ENCODE measurements at regions not wholly inside any gene's neighbourhood (a gene's known extent, or its start where the extent isn't known, plus 50 kb on each side); places are given as distances from the start of the nearest gene placed in this dataset.
A peak's percentile ranks its signal among the peaks of the same experiment; 100 is the strongest.
"Not testable (repeated sequence)": the region's sequence is repeated elsewhere in the genome, so short reads cannot be mapped to it uniquely, and the experiment has no call there.

- DNase-seq (ENCODE audit: low read depth, low spot score) = no peak
Observed at GRCh38 chr2:182634386-182634785, 81.7 kb upstream of the DNAJC10 start.

GRCh38 chr2:182636699-182637098 is 79.4 kb upstream of the DNAJC10 start:
- peak; percentile 36 for DNase-seq (ENCODE audit: low read depth, low spot score)

- no peak for DNase-seq (ENCODE audit: low read depth, low spot score)
Observed at GRCh38 chr2:182638667-182639066, 77.4 kb upstream of the DNAJC10 start.

GRCh38 chr2:182639971-182640370 is 76.1 kb upstream of the DNAJC10 start:
- DNase-seq (ENCODE audit: low read depth, low spot score) = no peak

GRCh38 chr2:182642328-182642727 is 73.7 kb upstream of the DNAJC10 start:
- DNase-seq (ENCODE audit: low read depth, low spot score) = peak; percentile 53

- no peak for DNase-seq (ENCODE audit: low read depth, low spot score)
Observed at GRCh38 chr2:182646763-182647498, 69.1 kb upstream of the DNAJC10 start.

GRCh38 chr2:182647499-182647787 is 68.6 kb upstream of the DNAJC10 start:
- DNase-seq (ENCODE audit: low read depth, low spot score) = no peak

- DNase-seq (ENCODE audit: low read depth, low spot score) = peak; percentile 64
Observed at GRCh38 chr2:182649316-182649715, 66.7 kb upstream of the DNAJC10 start.

GRCh38 chr2:182650704-182651103 is 65.4 kb upstream of the DNAJC10 start:
- peak; percentile 56 for DNase-seq (ENCODE audit: low read depth, low spot score)

- no peak for DNase-seq (ENCODE audit: low read depth, low spot score)
Observed at GRCh38 chr2:182652326-182652725, 63.7 kb upstream of the DNAJC10 start.

- peak; percentile 18 for DNase-seq (ENCODE audit: low read depth, low spot score)
Observed at GRCh38 chr2:182655750-182656149, 60.3 kb upstream of the DNAJC10 start.

- no peak for DNase-seq (ENCODE audit: low read depth, low spot score)
Observed at GRCh38 chr2:182664212-182664611, 51.8 kb upstream of the DNAJC10 start.

- DNase-seq (ENCODE audit: low read depth, low spot score) = not testable (repeated sequence)
Observed at GRCh38 chr2:182665500-182665899, 50.6 kb upstream of the DNAJC10 start.
